BJ (cell line): ENCODE measurements at regions not wholly inside any gene's neighbourhood (a gene's known extent, or its start where the extent isn't known, plus 50 kb on each side); places are given as distances from the start of the nearest gene placed in this dataset.

Experiments used
- CTCF ChIA-PET: fragments of 350-600 bp; formaldehyde crosslinking; extraction: SDS; loops from one replicate; lab custom pipeline; 2021; ENCODE audit warnings: antibody characterized with exemption, inconsistent platforms; lab: Yijun Ruan, JAX
- POLR2A ChIA-PET: fragments of 300-600 bp; sonication (Branson Sonifier 250); formaldehyde crosslinking; extraction: SDS; loops from one replicate; lab custom pipeline; 2021; ENCODE audit warnings: antibody characterized with exemption; lab: Charles Lee
- DNase-seq: peaks from one replicate; pipeline ENCODE4 v3.0.0-alpha.2; 2011; ENCODE audit warnings: low read depth
- H3K27me3 ChIP-seq: 2 replicates; pipeline ENCODE4 v1.6.0; 2011; ENCODE audit warnings: low read length; ENCODE audit not compliant: control insufficient read depth, insufficient read depth
- H3K36me3 ChIP-seq: 2 replicates; pipeline ENCODE4 v1.5.1; 2011; ENCODE audit warnings: low read length; ENCODE audit not compliant: control insufficient read depth, insufficient read depth
- H3K4me3 ChIP-seq: 2 replicates; pipeline ENCODE4 v1.5.1; 2011; ENCODE audit warnings: low read depth, mild to moderate bottlenecking, control low read depth, low read length
- TF ChIP-seq, protein P1 (sequence below): IDR thresholded peaks from 2 replicates; pipeline ENCODE4 v1.5.1; 2011; ENCODE audit warnings: low read depth, mild to moderate bottlenecking, control low read depth, inconsistent platforms, low read length, moderate library complexity; ENCODE audit not compliant: insufficient read depth

DNA sequence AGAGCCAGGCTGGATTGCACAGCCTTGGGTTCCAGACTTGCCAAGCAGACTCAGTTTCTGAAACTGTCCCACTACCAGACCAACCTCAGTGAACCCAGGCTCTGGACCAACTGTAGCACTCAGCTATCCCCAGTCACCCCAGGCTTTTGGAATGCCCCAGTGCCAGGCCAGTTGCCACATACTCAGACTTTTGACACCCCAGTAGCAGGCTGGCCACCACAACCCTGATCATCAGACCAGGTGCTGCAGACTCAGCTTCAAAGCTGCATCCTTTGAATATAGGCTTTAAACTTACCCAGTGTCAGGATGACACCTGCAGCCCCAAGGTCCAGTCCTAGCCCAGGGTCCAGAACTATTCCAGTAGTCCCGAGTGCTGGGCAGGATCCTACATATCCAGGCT is 1389.9 kb downstream of the ARAP2 start:
- TF ChIP-seq, protein P1, sequence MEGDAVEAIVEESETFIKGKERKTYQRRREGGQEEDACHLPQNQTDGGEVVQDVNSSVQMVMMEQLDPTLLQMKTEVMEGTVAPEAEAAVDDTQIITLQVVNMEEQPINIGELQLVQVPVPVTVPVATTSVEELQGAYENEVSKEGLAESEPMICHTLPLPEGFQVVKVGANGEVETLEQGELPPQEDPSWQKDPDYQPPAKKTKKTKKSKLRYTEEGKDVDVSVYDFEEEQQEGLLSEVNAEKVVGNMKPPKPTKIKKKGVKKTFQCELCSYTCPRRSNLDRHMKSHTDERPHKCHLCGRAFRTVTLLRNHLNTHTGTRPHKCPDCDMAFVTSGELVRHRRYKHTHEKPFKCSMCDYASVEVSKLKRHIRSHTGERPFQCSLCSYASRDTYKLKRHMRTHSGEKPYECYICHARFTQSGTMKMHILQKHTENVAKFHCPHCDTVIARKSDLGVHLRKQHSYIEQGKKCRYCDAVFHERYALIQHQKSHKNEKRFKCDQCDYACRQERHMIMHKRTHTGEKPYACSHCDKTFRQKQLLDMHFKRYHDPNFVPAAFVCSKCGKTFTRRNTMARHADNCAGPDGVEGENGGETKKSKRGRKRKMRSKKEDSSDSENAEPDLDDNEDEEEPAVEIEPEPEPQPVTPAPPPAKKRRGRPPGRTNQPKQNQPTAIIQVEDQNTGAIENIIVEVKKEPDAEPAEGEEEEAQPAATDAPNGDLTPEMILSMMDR = no peak
- Histone ChIP-seq H3K27me3 (no peaks in the 10 kb centered on the region), H3K4me3 (no peak overlapping the region), H3K36me3 (no peaks in the 10 kb centered on the region)
- no peak for DNase-seq
- ChIA-PET POLR2A (no interaction called here), CTCF (no interaction called here)

DNA sequence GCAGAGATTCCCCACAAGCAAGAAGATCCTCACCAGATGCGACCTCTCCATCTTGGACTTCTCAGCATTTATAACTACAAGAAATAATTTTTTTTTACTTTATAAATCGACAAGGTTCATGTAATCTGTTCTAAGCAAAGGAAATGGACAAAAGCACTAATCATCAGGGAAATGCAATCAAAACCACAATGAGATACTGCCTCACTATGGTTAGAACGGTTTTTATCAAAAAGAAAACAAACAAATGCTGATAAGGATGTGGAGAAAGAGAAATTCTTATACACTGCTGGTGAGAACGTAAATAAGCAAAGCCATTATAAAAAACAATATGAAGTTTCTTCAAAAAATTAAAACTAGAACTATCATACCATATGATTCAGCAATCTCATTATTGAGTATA is 1382.6 kb downstream of the ARAP2 start:
- H3K4me3 ChIP-seq = no peak overlapping the region
- DNase-seq = no peak
- ChIA-PET CTCF (no interaction called here), POLR2A (no interaction called here)
- no peaks in the 10 kb centered on the region for H3K36me3 ChIP-seq
- TF ChIP-seq, protein P1 = no peak
- H3K27me3 ChIP-seq = no peaks in the 10 kb centered on the region

DNA sequence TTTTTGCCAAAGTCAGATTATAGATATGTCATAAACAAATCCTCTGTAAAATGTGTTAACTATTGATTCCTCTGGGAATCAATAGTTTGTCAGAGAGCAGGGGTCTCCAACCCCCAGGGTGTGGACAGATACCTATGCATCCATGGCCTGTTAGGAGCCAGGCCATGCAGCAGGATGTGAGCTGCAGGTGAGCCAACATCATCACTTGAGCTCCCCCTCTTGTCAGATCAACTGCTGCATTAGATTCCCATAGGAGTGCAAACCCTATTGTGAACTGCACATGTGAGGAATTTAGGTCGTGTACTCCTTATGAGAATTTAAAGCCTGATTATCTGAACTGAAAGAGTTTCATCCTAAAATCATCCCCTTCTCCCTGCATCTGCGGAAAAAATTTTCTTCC is 1365.4 kb downstream of the ARAP2 start:
- ChIA-PET CTCF (no interaction called here), POLR2A (no interaction called here)
- DNase-seq = no peak
- Histone ChIP-seq H3K4me3 (no peak overlapping the region), H3K36me3 (no peaks in the 10 kb centered on the region), H3K27me3 (no peaks in the 10 kb centered on the region)
- TF ChIP-seq, protein P1 = no peak

DNA sequence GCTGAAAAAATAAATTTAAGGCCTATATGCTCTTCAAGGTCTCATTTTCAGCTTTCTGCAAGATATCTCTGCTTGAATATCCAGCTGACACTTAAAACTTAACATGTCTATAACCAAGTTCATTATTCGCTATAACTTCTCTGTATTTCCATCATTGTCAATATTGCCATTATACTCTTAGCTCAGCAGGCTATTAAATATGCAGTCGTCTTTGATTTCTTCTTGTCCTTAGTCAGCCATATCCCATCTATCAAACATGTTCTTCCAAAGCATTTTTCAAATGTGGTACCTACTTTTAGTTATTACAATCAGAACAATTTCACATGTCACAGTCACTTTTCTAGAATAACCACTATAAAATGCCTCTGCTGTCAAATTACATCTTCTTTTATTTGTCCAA is 1364.1 kb downstream of the ARAP2 start:
- Histone ChIP-seq H3K36me3 (no peaks in the 10 kb centered on the region), H3K4me3 (no peak overlapping the region), H3K27me3 (no peaks in the 10 kb centered on the region)
- ChIA-PET POLR2A (no interaction called here), CTCF (no interaction called here)
- TF ChIP-seq, protein P1 = no peak
- no peak for DNase-seq

DNA sequence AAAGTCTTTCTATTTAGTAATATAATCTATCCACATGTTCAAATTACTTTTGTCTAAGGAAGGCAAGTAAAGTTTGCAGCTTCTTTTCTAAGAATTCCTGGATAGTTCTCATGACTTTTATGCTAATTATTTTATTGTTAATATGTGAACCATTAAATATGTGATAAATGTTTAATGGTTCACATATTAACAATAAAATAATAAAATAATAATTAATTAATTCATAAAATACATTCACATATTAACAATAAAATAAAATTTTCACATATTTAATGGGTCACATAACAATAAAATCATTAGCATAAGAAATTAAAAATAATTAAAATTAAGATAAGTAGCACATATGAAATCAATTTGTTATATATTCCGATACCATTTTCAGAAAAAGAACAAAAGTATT is 1352.4 kb downstream of the ARAP2 start:
- Histone ChIP-seq H3K4me3 (no peak overlapping the region), H3K36me3 (no peaks in the 10 kb centered on the region), H3K27me3 (no peaks in the 10 kb centered on the region)
- TF ChIP-seq, protein P1 = no peak
- POLR2A ChIA-PET = no interaction called here
- DNase-seq = no peak
- CTCF ChIA-PET = no interaction called here
